ENCODE measurements at regions not wholly inside any gene's neighbourhood (a gene's known extent, or its start where the extent isn't known, plus 50 kb on each side); places are given as distances from the start of the nearest gene placed in this dataset.
"Not testable (repeated sequence)": the region's sequence is repeated elsewhere in the genome, so short reads cannot be mapped to it uniquely, and the experiment has no call there.

- TF ChIP-seq CTCF (IDR thresholded peaks at IDR 0.05; ENCODE audit: low read depth, low read length), result no peak
- no peak overlapping the region for H3K4me3 ChIP-seq (ENCODE audit: low read depth, low read length)
- no peaks in the 10 kb centered on the region for H3K27me3 ChIP-seq
- no peaks in the 10 kb centered on the region for H3K9me3 ChIP-seq
- no peak for DNase-seq
- peaks cover 3% of the 10 kb centered on the region for H3K4me1 ChIP-seq
- no peaks in the 10 kb centered on the region for H3K36me3 ChIP-seq
Observed at GRCh38 chr7:13797545-13797944, 191.9 kb downstream of the ETV1 start.

GRCh38 chr7:13800694-13801448 is 188.6 kb downstream of the ETV1 start:
- H3K4me3 ChIP-seq (ENCODE audit: low read depth, low read length), result no peak overlapping the region
- H3K36me3 ChIP-seq, result no peaks in the 10 kb centered on the region
- no peaks in the 10 kb centered on the region for H3K4me1 ChIP-seq
- no peak for DNase-seq
- no peak for TF ChIP-seq CTCF (IDR thresholded peaks at IDR 0.05; ENCODE audit: low read depth, low read length)
- H3K27me3 ChIP-seq, result no peaks in the 10 kb centered on the region
- H3K9me3 ChIP-seq, result no peaks in the 10 kb centered on the region

- no peak overlapping the region for H3K4me3 ChIP-seq (ENCODE audit: low read depth, low read length)
- no peaks in the 10 kb centered on the region for H3K4me1 ChIP-seq
- no peak for TF ChIP-seq CTCF (IDR thresholded peaks at IDR 0.05; ENCODE audit: low read depth, low read length)
- no peak for DNase-seq
- H3K9me3 ChIP-seq, result no peaks in the 10 kb centered on the region
- H3K36me3 ChIP-seq, result no peaks in the 10 kb centered on the region
- no peaks in the 10 kb centered on the region for H3K27me3 ChIP-seq
Observed at GRCh38 chr7:13801669-13802068, 187.8 kb downstream of the ETV1 start.

GRCh38 chr7:13802651-13803050 is 186.8 kb downstream of the ETV1 start:
- H3K27me3 ChIP-seq, result no peaks in the 10 kb centered on the region
- no peaks in the 10 kb centered on the region for H3K9me3 ChIP-seq
- no peaks in the 10 kb centered on the region for H3K36me3 ChIP-seq
- no peak overlapping the region for H3K4me3 ChIP-seq (ENCODE audit: low read depth, low read length)
- TF ChIP-seq CTCF (IDR thresholded peaks at IDR 0.05; ENCODE audit: low read depth, low read length), result no peak
- H3K4me1 ChIP-seq, result no peaks in the 10 kb centered on the region
- DNase-seq, result no peak

- no peaks in the 10 kb centered on the region for H3K9me3 ChIP-seq
- DNase-seq, result no peak
- H3K4me1 ChIP-seq, result no peaks in the 10 kb centered on the region
- no peaks in the 10 kb centered on the region for H3K27me3 ChIP-seq
- no peak for TF ChIP-seq CTCF (IDR thresholded peaks at IDR 0.05; ENCODE audit: low read depth, low read length)
- no peaks in the 10 kb centered on the region for H3K36me3 ChIP-seq
- no peak overlapping the region for H3K4me3 ChIP-seq (ENCODE audit: low read depth, low read length)
Observed at GRCh38 chr7:13803134-13803533, 186.3 kb downstream of the ETV1 start.

GRCh38 chr7:13806089-13806867 is 183.2 kb downstream of the ETV1 start:
- DNase-seq; H3K36me3 ChIP-seq; H3K4me1 ChIP-seq; H3K4me3 ChIP-seq (ENCODE audit: low read depth, low read length); H3K9me3 ChIP-seq; H3K27me3 ChIP-seq: not testable (repeated sequence)

- not testable (repeated sequence) for H3K27me3 ChIP-seq; H3K4me3 ChIP-seq (ENCODE audit: low read depth, low read length); H3K36me3 ChIP-seq; H3K9me3 ChIP-seq; DNase-seq; H3K4me1 ChIP-seq
Observed at GRCh38 chr7:13817230-13817629, 172.2 kb downstream of the ETV1 start.
